Pancreas (tissue), 10 donors: ENCODE measurements at regions not wholly inside any gene's neighbourhood (a gene's known extent, or its start where the extent isn't known, plus 50 kb on each side); places are given as distances from the start of the nearest gene placed in this dataset.

Source experiments
- ATAC-seq, 4 donors: fragments of 200-7000 bp; cut with Tn5 transposase; one replicate each; pipeline versions ENCODE4 v1.8.0 to v1.9.1; 2020; ENCODE audit warnings: mild to moderate bottlenecking in 4 of 4, moderate library complexity in 4 of 4
- DNase-seq, 6 donors: peaks; one replicate each; pipeline ENCODE4 v3.0.0-alpha.2; 2020
- FAIRE-seq: peaks from 2 replicates; lab custom pipeline; 2012; peaks lifted over from hg19 to GRCh38; lab: Jason Lieb, UNC
- H3K27ac ChIP-seq, 4 donors: fragments of 200-600 bp; sonication (generic); 1 replicate in 3 of 4; 2 replicates in 1 of 4; pipeline versions ENCODE4 v1.5.0 to v1.8.0; 2020
- H3K27me3 ChIP-seq, 4 donors: fragments of 200-600 bp; one replicate each; pipeline ENCODE4 v1.8.0; 2021
- H3K36me3 ChIP-seq, 3 donors: fragments of 200-600 bp; sonication (generic) in 1 of 3; one replicate each; pipeline versions ENCODE4 v1.5.0 to v1.8.0; 2020 to 2021
- H3K4me1 ChIP-seq, 3 donors: fragments of 200-600 bp; one replicate each; pipeline ENCODE4 v1.8.0; 2021
- H3K4me3 ChIP-seq, 4 donors: fragments of 200-600 bp; sonication (generic) in 2 of 4; one replicate each; pipeline versions ENCODE4 v1.5.0 to v1.8.0; 2020 to 2021
- H3K9me3 ChIP-seq, 4 donors: fragments of 200-600 bp; one replicate each; pipeline ENCODE4 v1.8.0; 2021
- CTCF ChIP-seq, 4 donors: fragments of 200-600 bp; sonication (generic) in 3 of 4; IDR thresholded peaks; one replicate each; pipeline versions ENCODE4 v1.5.0 to v1.8.0; 2021; ENCODE audit warnings: antibody characterized with exemption in 4 of 4
- WGBS, 2 donors: extraction: QIAGEN DNeasy Blood & Tissue Kit; methylation state at CpG; one replicate each; pipeline ENCODE4 v1.1.7; 2013; 5-methylcytosine and 5-hydroxymethylcytosine counted together
- intact Hi-C, 3 donors: fragments of 100-400 bp; cut with DNase I; formaldehyde crosslinking; loops; one replicate each; pipeline versions ENCODE4 v1.11.1 to v1.14.2; 2022
- donor health status: healthy with polysubstance abuse.
- donor health status: DM: no; HTN: no; CAD: no; lungs with moderate emphysema.
- donor health status: DM: no; HTN: no; CAD: no.
- donor health status: control.
- donor health status: control.
- donor health status: Bipolar disorder and iron deficiency.
- donor health status: DM: yes; HTN: yes; CAD: no.
- donor health status: DM: no; HTN: no; CAD: no.
- donor health status: DM: no; HTN: no; CAD: no.
- donor health status: DM: yes; HTN: yes; CAD: no.

- no peak overlapping the region for H3K4me3 ChIP-seq
- no peak overlapping the region for H3K27ac ChIP-seq
These were observed 255.0 kb downstream of the LIG4 start for GRCh38 chr13:107960301-107960700.

GRCh38 chr13:107956889-107957288 is 258.4 kb downstream of the LIG4 start:
- DNase-seq, result no peak
- Histone ChIP-seq H3K4me3 (no peak overlapping the region), H3K4me1 (peaks cover 0 to under 1% (median 0%) of the 10 kb centered on the region in 3 donors), H3K27ac (no peak overlapping the region), H3K9me3 (no peaks in the 10 kb centered on the region), H3K27me3 (no peaks in the 10 kb centered on the region), H3K36me3 (no peaks in the 10 kb centered on the region)
- ATAC-seq, result no peak
- intact Hi-C loops, result no loop called here
- 79 to 87% methylated on average over 3 of the region's 3 CpGs for WGBS, 2 donors
- no peak for FAIRE-seq
- TF ChIP-seq CTCF (IDR thresholded peaks at IDR 0.05), result no peak

More at GRCh38 chr13:107960301-107960700, 255.0 kb downstream of the LIG4 start:
- FAIRE-seq, result no peak
- intact Hi-C loops, result no loop called here
- Histone ChIP-seq H3K4me1 (peaks cover 0 to 11% (median 7%) of the 10 kb centered on the region in 3 donors), H3K27me3 (no peaks in the 10 kb centered on the region), H3K36me3 (no peaks in the 10 kb centered on the region), H3K9me3 (no peaks in the 10 kb centered on the region)
- ATAC-seq, result no peak
- no peak for DNase-seq
- WGBS, 2 donors, result 48 to 56% methylated on average over 1 of the region's 1 CpG
- TF ChIP-seq CTCF (IDR thresholded peaks at IDR 0.05), result no peak

- intact Hi-C loops, result no loop called here
- H3K4me3 ChIP-seq, result no peak overlapping the region
- 50 to 59% methylated on average over 4 of the region's 4 CpGs for whole genome bisulfite sequencing, 2 donors
- no peaks in the 10 kb centered on the region for H3K36me3 ChIP-seq
- no peak for TF ChIP-seq CTCF (IDR thresholded peaks at IDR 0.05)
- no peak for FAIRE-seq
- no peak overlapping the region for H3K27ac ChIP-seq
- H3K4me1 ChIP-seq, result no peaks in the 10 kb centered on the region
- H3K9me3 ChIP-seq, result no peaks in the 10 kb centered on the region
- ATAC-seq, result no peak
- no peaks in the 10 kb centered on the region for H3K27me3 ChIP-seq
- DNase-seq, result no peak
These were observed 273.2 kb downstream of the LIG4 start for GRCh38 chr13:107942030-107942617.

- TF ChIP-seq CTCF (IDR thresholded peaks at IDR 0.05), result no peak
- Histone ChIP-seq H3K36me3 (no peaks in the 10 kb centered on the region), H3K4me3 (no peak overlapping the region), H3K4me1 (no peaks in the 10 kb centered on the region), H3K27me3 (no peaks in the 10 kb centered on the region), H3K27ac (no peak overlapping the region), H3K9me3 (no peaks in the 10 kb centered on the region)
- ATAC-seq (no peak), FAIRE-seq (no peak), DNase-seq (no peak)
- intact Hi-C loops, result no loop called here
- WGBS, 2 donors, result 38 to 54% methylated on average over 2 of the region's 2 CpGs
These were observed 273.8 kb downstream of the LIG4 start for GRCh38 chr13:107941345-107942029.

- no peaks in the 10 kb centered on the region for H3K36me3 ChIP-seq
- TF ChIP-seq CTCF (IDR thresholded peaks at IDR 0.05), result no peak
- H3K4me3 ChIP-seq, result no peak overlapping the region
- H3K27me3 ChIP-seq, result no peaks in the 10 kb centered on the region
- 74 to 75% methylated on average over 2 of the region's 2 CpGs for WGBS, 2 donors
- no peak for DNase-seq
- no peaks in the 10 kb centered on the region for H3K9me3 ChIP-seq
- no peaks in the 10 kb centered on the region for H3K4me1 ChIP-seq
- intact Hi-C loops, result no loop called here
- no peak for ATAC-seq
- no peak for FAIRE-seq
- H3K27ac ChIP-seq, result no peak overlapping the region
These were observed 277.5 kb downstream of the LIG4 start for GRCh38 chr13:107937848-107938247.
